Panc1 (cell line): ENCODE measurements at regions not wholly inside any gene's neighbourhood (a gene's known extent, or its start where the extent isn't known, plus 50 kb on each side); places are given as distances from the start of the nearest gene placed in this dataset.

Experiments used
- CTCF ChIP-seq: fragments of 450-650 bp; IDR thresholded peaks from 2 replicates; pipeline ENCODE4 v1.5.1; 2017; ENCODE audit warnings: mild to moderate bottlenecking
- POLR2AphosphoS5 ChIP-seq: IDR thresholded peaks from 2 replicates; pipeline ENCODE4 v1.6.1; 2012; ENCODE audit warnings: mild to moderate bottlenecking, low read depth, low read length, moderate library complexity
- SIN3A ChIP-seq: IDR thresholded peaks from 2 replicates; pipeline ENCODE4 v1.6.1; 2012; ENCODE audit warnings: low read depth, mild to moderate bottlenecking, low read length, moderate library complexity, borderline replicate concordance; ENCODE audit not compliant: insufficient read depth

GRCh38 chr14:30291216-30291615 lies 267.7 kb upstream of the G2E3 start:
- TF ChIP-seq CTCF (no peak), SIN3A (no peak), POLR2AphosphoS5 (no peak)
